Ishikawa (cell line): ENCODE measurements at regions not wholly inside any gene's neighbourhood (a gene's known extent, or its start where the extent isn't known, plus 50 kb on each side); places are given as distances from the start of the nearest gene placed in this dataset.

Experiments
- CEBPB ChIP-seq: IDR thresholded peaks from 2 replicates; pipeline ENCODE4 v1.6.1; 2012
- EGR1 ChIP-seq: IDR thresholded peaks from 2 replicates; pipeline ENCODE4 v1.6.1; 2012
- EP300 ChIP-seq: IDR thresholded peaks from 2 replicates; pipeline ENCODE4 v1.6.1; 2012; ENCODE audit warnings: borderline replicate concordance
- FOXM1 ChIP-seq: IDR thresholded peaks from 2 replicates; pipeline ENCODE4 v1.6.1; 2012; ENCODE audit warnings: low read depth, borderline replicate concordance
- RAD21 ChIP-seq: IDR thresholded peaks from 2 replicates; pipeline ENCODE4 v1.6.1; 2012; ENCODE audit warnings: low read depth
- TAF1 ChIP-seq: IDR thresholded peaks from 2 replicates; pipeline ENCODE4 v1.6.1; 2012; ENCODE audit warnings: low read depth, mild to moderate bottlenecking
- TCF12 ChIP-seq: IDR thresholded peaks from 2 replicates; pipeline ENCODE4 v1.6.1; 2012; ENCODE audit warnings: low read depth
- TEAD4 ChIP-seq: IDR thresholded peaks from 2 replicates; pipeline ENCODE4 v1.6.1; 2012
- TF ChIP-seq, protein P1 (sequence below): IDR thresholded peaks from 2 replicates; pipeline ENCODE4 v1.6.1; 2012; ENCODE audit warnings: low read depth, mild to moderate bottlenecking
- TF ChIP-seq, protein P2 (sequence below): IDR thresholded peaks from 2 replicates; pipeline ENCODE4 v1.6.1; 2012
- TF ChIP-seq, protein P3 (sequence below): IDR thresholded peaks from 2 replicates; pipeline ENCODE4 v1.6.1; 2012

DNA sequence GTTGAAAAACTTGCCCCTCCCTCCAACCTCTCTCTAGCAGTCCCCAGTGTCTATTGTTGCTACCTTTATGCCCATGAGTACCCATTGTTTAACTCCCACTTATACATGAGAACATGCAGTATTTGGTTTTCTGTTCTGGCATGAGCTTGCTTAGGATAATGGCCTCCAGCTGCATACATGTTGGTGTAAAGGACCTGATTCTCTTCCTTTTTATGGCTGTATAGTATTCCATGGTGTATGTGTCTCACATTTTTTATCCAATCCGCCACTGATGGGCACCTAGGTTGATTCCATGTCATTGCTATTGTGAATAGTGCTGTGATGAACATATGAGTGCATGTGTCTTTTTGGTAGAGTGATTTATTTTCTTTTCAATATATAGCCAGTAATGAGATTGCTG lies 50.0 kb upstream of the GPC4 start:
- TF ChIP-seq FOXM1: no peak
- no peak for TF ChIP-seq EP300
- TF ChIP-seq TAF1: no peak
- TF ChIP-seq RAD21: no peak
- TF ChIP-seq, protein P1, sequence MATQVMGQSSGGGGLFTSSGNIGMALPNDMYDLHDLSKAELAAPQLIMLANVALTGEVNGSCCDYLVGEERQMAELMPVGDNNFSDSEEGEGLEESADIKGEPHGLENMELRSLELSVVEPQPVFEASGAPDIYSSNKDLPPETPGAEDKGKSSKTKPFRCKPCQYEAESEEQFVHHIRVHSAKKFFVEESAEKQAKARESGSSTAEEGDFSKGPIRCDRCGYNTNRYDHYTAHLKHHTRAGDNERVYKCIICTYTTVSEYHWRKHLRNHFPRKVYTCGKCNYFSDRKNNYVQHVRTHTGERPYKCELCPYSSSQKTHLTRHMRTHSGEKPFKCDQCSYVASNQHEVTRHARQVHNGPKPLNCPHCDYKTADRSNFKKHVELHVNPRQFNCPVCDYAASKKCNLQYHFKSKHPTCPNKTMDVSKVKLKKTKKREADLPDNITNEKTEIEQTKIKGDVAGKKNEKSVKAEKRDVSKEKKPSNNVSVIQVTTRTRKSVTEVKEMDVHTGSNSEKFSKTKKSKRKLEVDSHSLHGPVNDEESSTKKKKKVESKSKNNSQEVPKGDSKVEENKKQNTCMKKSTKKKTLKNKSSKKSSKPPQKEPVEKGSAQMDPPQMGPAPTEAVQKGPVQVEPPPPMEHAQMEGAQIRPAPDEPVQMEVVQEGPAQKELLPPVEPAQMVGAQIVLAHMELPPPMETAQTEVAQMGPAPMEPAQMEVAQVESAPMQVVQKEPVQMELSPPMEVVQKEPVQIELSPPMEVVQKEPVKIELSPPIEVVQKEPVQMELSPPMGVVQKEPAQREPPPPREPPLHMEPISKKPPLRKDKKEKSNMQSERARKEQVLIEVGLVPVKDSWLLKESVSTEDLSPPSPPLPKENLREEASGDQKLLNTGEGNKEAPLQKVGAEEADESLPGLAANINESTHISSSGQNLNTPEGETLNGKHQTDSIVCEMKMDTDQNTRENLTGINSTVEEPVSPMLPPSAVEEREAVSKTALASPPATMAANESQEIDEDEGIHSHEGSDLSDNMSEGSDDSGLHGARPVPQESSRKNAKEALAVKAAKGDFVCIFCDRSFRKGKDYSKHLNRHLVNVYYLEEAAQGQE: no peak
- no peak for TF ChIP-seq EGR1
- no peak for TF ChIP-seq TCF12
- no peak for TF ChIP-seq CEBPB
- no peak for TF ChIP-seq TEAD4
- TF ChIP-seq, protein P2, sequence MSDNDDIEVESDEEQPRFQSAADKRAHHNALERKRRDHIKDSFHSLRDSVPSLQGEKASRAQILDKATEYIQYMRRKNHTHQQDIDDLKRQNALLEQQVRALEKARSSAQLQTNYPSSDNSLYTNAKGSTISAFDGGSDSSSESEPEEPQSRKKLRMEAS: no peak
- TF ChIP-seq, protein P3, sequence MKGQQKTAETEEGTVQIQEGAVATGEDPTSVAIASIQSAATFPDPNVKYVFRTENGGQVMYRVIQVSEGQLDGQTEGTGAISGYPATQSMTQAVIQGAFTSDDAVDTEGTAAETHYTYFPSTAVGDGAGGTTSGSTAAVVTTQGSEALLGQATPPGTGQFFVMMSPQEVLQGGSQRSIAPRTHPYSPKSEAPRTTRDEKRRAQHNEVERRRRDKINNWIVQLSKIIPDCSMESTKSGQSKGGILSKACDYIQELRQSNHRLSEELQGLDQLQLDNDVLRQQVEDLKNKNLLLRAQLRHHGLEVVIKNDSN: no peak
